GM12878 (cell line): ENCODE measurements at regions not wholly inside any gene's neighbourhood (a gene's known extent, or its start where the extent isn't known, plus 50 kb on each side); places are given as distances from the start of the nearest gene placed in this dataset.

ENCODE experiments used
- ATAC-seq: fragments of 200-7000 bp; cut with Tn5 transposase; 3 replicates; pipeline ENCODE4 v1.9.1; 2020; ENCODE audit warnings: mild to moderate bottlenecking, moderate library complexity
- BruUV-seq: library from RNA; stranded (reverse); fragments of 400-500 nt; replicated peaks from 2 replicates; lab custom pipeline; 2021; lab: Mats Ljungman, UMichigan
- CTCF ChIA-PET: fragments of 300-600 bp; sonication (Branson Sonifier 250); formaldehyde crosslinking; extraction: SDS; loops from one replicate; lab custom pipeline; 2021; ENCODE audit warnings: inconsistent platforms; lab: Yijun Ruan, JAX
- POLR2A ChIA-PET: fragments of 350-600 bp; formaldehyde crosslinking; extraction: SDS; loops from one replicate; lab custom pipeline; 2021; ENCODE audit warnings: inconsistent platforms; lab: Charles Lee
- RAD21 ChIA-PET: fragments of 300-600 bp; sonication (Branson Sonifier 250); formaldehyde crosslinking; loops from one replicate; lab custom pipeline; 2023; ENCODE audit warnings: antibody characterized with exemption; ENCODE audit not compliant: unreplicated experiment; lab: Charles Lee
- SMC1A ChIA-PET: fragments of 300-600 bp; sonication (Branson Sonifier 250); formaldehyde crosslinking; loops from one replicate; lab custom pipeline; 2023; ENCODE audit not compliant: unreplicated experiment, uncharacterized antibody; lab: Charles Lee
- DNase-seq: peaks from one replicate; pipeline ENCODE4 v3.0.0-alpha.2; 2011; ENCODE audit warnings: low read depth, low spot score
- FAIRE-seq: peaks from 3 replicates; lab custom pipeline; 2011; peaks lifted over from hg19 to GRCh38; lab: Jason Lieb, UNC
- H2AFZ ChIP-seq: 2 replicates; pipeline ENCODE4 v1.6.0; 2011; ENCODE audit warnings: low read depth, low read length, control low read depth; ENCODE audit not compliant: control insufficient read depth
- H3K27ac ChIP-seq: 2 replicates; pipeline ENCODE4 v1.5.1; 2011; ENCODE audit warnings: control low read depth; ENCODE audit not compliant: control insufficient read depth, insufficient read depth
- H3K27me3 ChIP-seq, 2 experiments: replicated peaks in 1 of 2; 2 replicates each; pipeline versions ENCODE4 v1.6.0 to v1.6.1; 2011; ENCODE audit warnings: low read length in 1 of 2; ENCODE audit not compliant: control insufficient read depth in 2 of 2, insufficient read depth in 2 of 2
- H3K36me3 ChIP-seq, 2 experiments: 2 replicates each; pipeline ENCODE4 v1.5.1; 2011; ENCODE audit warnings: low read length in 1 of 2; ENCODE audit not compliant: control insufficient read depth in 2 of 2, insufficient read depth in 2 of 2
- H3K4me1 ChIP-seq: 2 replicates; pipeline ENCODE4 v1.6.1; 2011; ENCODE audit warnings: mild to moderate bottlenecking, low read length, moderate library complexity, mixed read lengths; ENCODE audit not compliant: control insufficient read depth, insufficient read depth
- H3K4me2 ChIP-seq: 2 replicates; pipeline ENCODE4 v1.6.0; 2011; ENCODE audit warnings: control low read depth; ENCODE audit not compliant: control insufficient read depth, insufficient read depth
- H3K4me3 ChIP-seq: fragments of 200-600 bp; sonication (generic); 2 replicates; pipeline ENCODE4 v1.5.1; 2016
- H3K79me2 ChIP-seq: 2 replicates; pipeline ENCODE4 v1.6.0; 2011; ENCODE audit warnings: low read length; ENCODE audit not compliant: control insufficient read depth, insufficient read depth
- H3K9ac ChIP-seq: 2 replicates; pipeline ENCODE4 v1.8.0; 2011; ENCODE audit warnings: low read length, control low read depth, mixed read lengths; ENCODE audit not compliant: control insufficient read depth, insufficient read depth
- H3K9me3 ChIP-seq: replicated peaks from 3 replicates; pipeline ENCODE4 v1.5.1; 2011; ENCODE audit warnings: mild to moderate bottlenecking, low read length; ENCODE audit not compliant: control insufficient read depth, insufficient read depth
- H4K20me1 ChIP-seq: 2 replicates; pipeline ENCODE4 v1.6.0; 2011; ENCODE audit not compliant: control insufficient read depth, insufficient read depth
- BCL3 ChIP-seq: IDR thresholded peaks from 2 replicates; pipeline ENCODE4 v1.6.1; 2011; ENCODE audit warnings: borderline replicate concordance, low read depth, mild to moderate bottlenecking, moderate library complexity, low read length; ENCODE audit not compliant: insufficient read depth, poor library complexity, severe bottlenecking
- E2F8 ChIP-seq: fragments of 450-650 bp; IDR thresholded peaks from 2 replicates; pipeline ENCODE4 v1.6.1; 2018; ENCODE audit warnings: mild to moderate bottlenecking, low read depth, moderate library complexity; ENCODE audit not compliant: partially characterized antibody
- HCFC1 ChIP-seq: fragments of 150-350 bp; IDR thresholded peaks from 2 replicates; pipeline ENCODE4 v1.6.1; 2014; ENCODE audit warnings: low read length
- HDAC6 ChIP-seq: fragments of 200-600 bp; sonication (generic); IDR thresholded peaks from one replicate; pipeline ENCODE4 v1.8.0; 2017; ENCODE audit warnings: antibody characterized with exemption; ENCODE audit not compliant: unreplicated experiment
- SMARCA5 ChIP-seq: fragments of 450-650 bp; IDR thresholded peaks from 2 replicates; pipeline ENCODE4 v1.6.1; 2017; ENCODE audit warnings: mild to moderate bottlenecking
- SREBF2 ChIP-seq: IDR thresholded peaks from 2 replicates; pipeline ENCODE4 v1.6.1; 2012; ENCODE audit warnings: mild to moderate bottlenecking, low read length
- SUZ12 ChIP-seq: fragments of 200-600 bp; sonication (generic); IDR thresholded peaks from one replicate; pipeline ENCODE4 v1.6.1; 2018; ENCODE audit warnings: antibody characterized with exemption, mild to moderate bottlenecking; ENCODE audit not compliant: unreplicated experiment
- ZBTB33 ChIP-seq: fragments of 450-650 bp; IDR thresholded peaks from 2 replicates; pipeline ENCODE4 v1.6.1; 2017; ENCODE audit warnings: mild to moderate bottlenecking
- ZBTB4 ChIP-seq: fragments of 450-650 bp; formaldehyde crosslinking; IDR thresholded peaks from 2 replicates; pipeline ENCODE4 v1.4.0; 2022; ENCODE audit warnings: mild to moderate bottlenecking, moderate library complexity
- ZNF274 ChIP-seq: IDR thresholded peaks from one replicate; pipeline ENCODE4 v1.8.0; 2011; ENCODE audit not compliant: insufficient read length, insufficient read depth
- ZNF592 ChIP-seq: fragments of 450-650 bp; IDR thresholded peaks from 2 replicates; pipeline ENCODE4 v1.6.1; 2017; ENCODE audit warnings: mild to moderate bottlenecking, moderate library complexity
- WGBS: methylation state at CpG from one replicate; pipeline ENCODE4 v1.1.6; 2016; ENCODE audit warnings: low lambda C conversion rate; ENCODE audit not compliant: insufficient replicate concordance, insufficient coverage; ENCODE audit errors: missing lambda C conversion rate; 5-methylcytosine and 5-hydroxymethylcytosine counted together
- in situ Hi-C: fragments of 300-500 bp; cut with MboI; formaldehyde crosslinking; loops from 9 replicates; pipeline ENCODE4 v1.14.3; 2018; ENCODE audit warnings: mixed read lengths
- intact Hi-C: fragments of 100-400 bp; cut with micrococcal nuclease; formaldehyde crosslinking; loops from one replicate; pipeline ENCODE4 v1.14.2; 2022; ENCODE audit not compliant: unreplicated experiment

- Histone ChIP-seq H3K27me3 (no peaks in the 10 kb centered on the region), H3K4me1 (no peaks in the 10 kb centered on the region), H3K9me3 (no peaks in the 10 kb centered on the region), H2AFZ (no peak overlapping the region), H3K79me2 (no peaks in the 10 kb centered on the region), H4K20me1 (no peaks in the 10 kb centered on the region), H3K36me3 (no peaks in the 10 kb centered on the region), H3K9ac (no peak overlapping the region), H3K27ac (no peak overlapping the region), H3K4me2 (no peak overlapping the region), H3K4me3 (no peak overlapping the region)
- in situ Hi-C loops: no loop called here
- FAIRE-seq (no peak), ATAC-seq (no peak), DNase-seq (no peak)
- intact Hi-C loops: no loop called here
- WGBS: 67% methylated on average over 1 of the region's 1 CpG
- ChIA-PET RAD21 (no interaction called here), SMC1A (no interaction called here), CTCF (no interaction called here), POLR2A (no interaction called here)
- BruUV-seq: no TSS peak
- TF ChIP-seq ZNF592 (no peak), E2F8 (no peak), SREBF2 (no peak), SUZ12 (no peak), BCL3 (no peak), HDAC6 (no peak), ZNF274 (no peak), ZBTB4 (CRISPR knock-in tag) (no peak), HCFC1 (no peak), SMARCA5 (no peak), ZBTB33 (no peak)
Measured at GRCh38 chr3:116969646-116970045, 260.1 kb downstream of the TUSC7 start.
